Activated naive CD8-positive, alpha-beta T cell treated with anti-CD3 and anti-CD28 coated beads, Interleukin-2, amount 10 ng/mL, durations not matched to agents 7 days and 5 days (primary cell): ENCODE measurements at regions not wholly inside any gene's neighbourhood (a gene's known extent, or its start where the extent isn't known, plus 50 kb on each side); places are given as distances from the start of the nearest gene placed in this dataset.

Experiments used
- ATAC-seq: fragments of 150-1000 bp; cut with Tn5 transposase; one replicate; pipeline ENCODE4 v1.10.0; 2021; ENCODE audit warnings: low read depth, moderate library complexity
- POLR2A ChIA-PET: fragments of 350-600 bp; sonication (Branson Sonifier 250); formaldehyde crosslinking; loops from one replicate; lab custom pipeline; 2021; ENCODE audit warnings: antibody characterized with exemption; lab: Charles Lee
- DNase-seq: peaks from one replicate; pipeline ENCODE4 v3.0.0; 2021
- H3K27ac Mint-ChIP-seq: one replicate; pipeline ENCODE4 v1.8.0; 2022; ENCODE audit warnings: mild to moderate bottlenecking, mixed read lengths
- H3K27me3 Mint-ChIP-seq: one replicate; pipeline ENCODE4 v1.8.0; 2022; ENCODE audit warnings: mild to moderate bottlenecking, moderate library complexity, mixed read lengths
- H3K36me3 Mint-ChIP-seq: one replicate; pipeline ENCODE4 v1.8.0; 2021; ENCODE audit warnings: mild to moderate bottlenecking, mixed read lengths
- H3K4me1 Mint-ChIP-seq: one replicate; pipeline ENCODE4 v1.8.0; 2021; ENCODE audit warnings: mixed read lengths
- H3K4me3 Mint-ChIP-seq: one replicate; pipeline ENCODE4 v1.8.0; 2022; ENCODE audit warnings: mild to moderate bottlenecking, moderate library complexity, mixed read lengths
- H3K9me3 Mint-ChIP-seq: one replicate; pipeline ENCODE4 v1.8.0; 2021; ENCODE audit warnings: mixed read lengths

DNA sequence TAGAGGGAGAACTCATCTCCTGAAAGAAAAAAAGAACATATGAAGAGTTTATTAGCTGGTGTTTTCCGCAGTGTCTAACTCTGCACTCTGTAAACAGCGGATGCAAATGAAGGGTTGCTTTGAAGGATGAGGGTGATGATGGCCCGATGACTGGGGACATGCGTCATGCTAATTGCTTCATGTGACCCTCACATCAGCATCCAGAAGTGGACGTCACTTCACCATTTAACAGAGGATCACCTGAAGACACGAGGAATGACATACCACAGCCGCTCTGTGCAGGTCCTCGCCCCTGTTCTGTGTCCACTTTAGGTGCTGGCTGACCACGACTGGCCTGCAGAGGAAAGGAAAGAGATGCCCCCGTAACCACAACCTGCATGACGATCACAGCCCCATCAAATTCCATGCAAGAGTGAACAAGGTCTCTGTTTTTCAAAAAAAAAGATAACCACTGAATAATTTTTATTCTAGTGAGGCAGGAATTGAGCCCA is 82.9 kb downstream of the KLF6 start:
- POLR2A ChIA-PET = no interaction called here
- peaks cover under 1% of the 10 kb centered on the region for H3K9me3 Mint-ChIP-seq
- no peaks in the 10 kb centered on the region for H3K4me1 Mint-ChIP-seq
- DNase-seq = no peak
- no peak overlapping the region for H3K4me3 Mint-ChIP-seq
- ATAC-seq = no peak
- H3K36me3 Mint-ChIP-seq = no peaks in the 10 kb centered on the region
- peaks cover 28% of the 10 kb centered on the region for H3K27me3 Mint-ChIP-seq
- no peak overlapping the region for H3K27ac Mint-ChIP-seq

- H3K27ac Mint-ChIP-seq = no peak overlapping the region
- H3K4me3 Mint-ChIP-seq = no peak overlapping the region
- POLR2A ChIA-PET = no interaction called here
- H3K4me1 Mint-ChIP-seq = no peaks in the 10 kb centered on the region
- no peaks in the 10 kb centered on the region for H3K36me3 Mint-ChIP-seq
- DNase-seq (no peak), ATAC-seq (no peak)
- peaks cover 26% of the 10 kb centered on the region for H3K27me3 Mint-ChIP-seq
- H3K9me3 Mint-ChIP-seq = peaks cover 2% of the 10 kb centered on the region
These were observed 83.5 kb downstream of the KLF6 start for GRCh38 chr10:3701491-3701890.

DNA sequence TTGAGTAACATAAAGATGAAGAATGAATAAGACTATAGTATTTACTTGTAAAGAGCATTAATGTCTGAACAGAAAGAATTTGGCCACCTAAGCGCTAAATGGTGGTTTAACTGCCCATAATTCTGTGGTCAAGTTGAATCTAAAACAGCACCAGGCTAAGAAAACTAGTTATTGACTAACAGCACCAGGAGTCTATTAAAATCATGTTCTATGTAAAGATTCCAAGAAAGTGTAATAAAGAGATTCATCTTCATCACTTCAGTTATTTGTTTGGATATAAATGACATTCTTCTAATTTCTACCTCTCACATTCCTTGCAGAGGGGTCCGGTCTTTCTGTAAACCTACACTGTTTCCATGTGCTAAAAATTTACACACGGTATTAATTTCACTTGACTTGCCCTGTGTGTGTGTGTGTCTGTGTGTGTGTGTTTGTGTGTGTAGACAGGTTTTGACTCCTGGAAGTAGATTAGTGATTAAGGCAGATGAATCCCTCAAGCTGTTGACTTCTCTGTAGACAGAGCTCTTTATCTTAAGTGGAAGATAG is 84.4 kb downstream of the KLF6 start:
- ATAC-seq (no peak), DNase-seq (no peak)
- no peaks in the 10 kb centered on the region for H3K4me1 Mint-ChIP-seq
- H3K36me3 Mint-ChIP-seq = no peaks in the 10 kb centered on the region
- peaks cover 2% of the 10 kb centered on the region for H3K9me3 Mint-ChIP-seq
- no peak overlapping the region for H3K4me3 Mint-ChIP-seq
- no peak overlapping the region for H3K27ac Mint-ChIP-seq
- POLR2A ChIA-PET = no interaction called here
- peaks cover 29% of the 10 kb centered on the region for H3K27me3 Mint-ChIP-seq

- no peaks in the 10 kb centered on the region for H3K4me1 Mint-ChIP-seq
- no peak overlapping the region for H3K4me3 Mint-ChIP-seq
- POLR2A ChIA-PET = no interaction called here
- H3K36me3 Mint-ChIP-seq = no peaks in the 10 kb centered on the region
- ATAC-seq (no peak), DNase-seq (no peak)
- no peak overlapping the region for H3K27ac Mint-ChIP-seq
- H3K27me3 Mint-ChIP-seq = peaks cover 24% of the 10 kb centered on the region
- H3K9me3 Mint-ChIP-seq = peaks cover 2% of the 10 kb centered on the region
These were observed 85.1 kb downstream of the KLF6 start for GRCh38 chr10:3699916-3700315.

DNA sequence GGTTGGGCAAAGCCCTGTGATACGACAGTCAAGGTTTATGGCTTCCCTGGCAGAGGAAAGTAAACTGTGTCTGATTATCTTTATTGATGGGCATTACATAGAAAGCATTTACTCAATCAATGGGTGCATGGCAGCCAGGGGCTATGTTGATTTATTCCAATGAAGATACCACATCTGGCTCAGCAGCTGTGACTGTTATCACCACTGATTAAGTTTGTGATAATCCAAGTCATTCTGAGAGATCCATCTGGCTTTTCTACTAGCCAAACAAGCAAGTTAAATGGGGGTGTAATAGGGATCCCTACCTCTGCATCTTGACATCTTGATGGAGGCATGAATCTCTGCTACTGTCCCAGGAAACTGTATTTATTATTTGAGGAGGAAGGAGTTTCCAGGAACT is 86.7 kb downstream of the KLF6 start:
- Mint-ChIP-seq H3K4me3 (no peak overlapping the region), H3K4me1 (no peaks in the 10 kb centered on the region), H3K36me3 (no peaks in the 10 kb centered on the region), H3K27me3 (peaks cover 26% of the 10 kb centered on the region), H3K27ac (no peak overlapping the region), H3K9me3 (peaks cover 2% of the 10 kb centered on the region)
- DNase-seq = no peak
- ATAC-seq = no peak
- POLR2A ChIA-PET = no interaction called here

- POLR2A ChIA-PET = no interaction called here
- H3K36me3 Mint-ChIP-seq = no peaks in the 10 kb centered on the region
- H3K27me3 Mint-ChIP-seq = peaks cover 10% of the 10 kb centered on the region
- no peak overlapping the region for H3K4me3 Mint-ChIP-seq
- no peak overlapping the region for H3K27ac Mint-ChIP-seq
- H3K9me3 Mint-ChIP-seq = peaks cover 2% of the 10 kb centered on the region
- no peaks in the 10 kb centered on the region for H3K4me1 Mint-ChIP-seq
- no peak for ATAC-seq
- no peak for DNase-seq
These were observed 91.3 kb downstream of the KLF6 start for GRCh38 chr10:3693698-3694080.

GRCh38 chr10:3693022-3693697 is 91.8 kb downstream of the KLF6 start:
- peaks cover 10% of the 10 kb centered on the region for H3K27me3 Mint-ChIP-seq
- ATAC-seq = no peak
- POLR2A ChIA-PET = no interaction called here

DNA sequence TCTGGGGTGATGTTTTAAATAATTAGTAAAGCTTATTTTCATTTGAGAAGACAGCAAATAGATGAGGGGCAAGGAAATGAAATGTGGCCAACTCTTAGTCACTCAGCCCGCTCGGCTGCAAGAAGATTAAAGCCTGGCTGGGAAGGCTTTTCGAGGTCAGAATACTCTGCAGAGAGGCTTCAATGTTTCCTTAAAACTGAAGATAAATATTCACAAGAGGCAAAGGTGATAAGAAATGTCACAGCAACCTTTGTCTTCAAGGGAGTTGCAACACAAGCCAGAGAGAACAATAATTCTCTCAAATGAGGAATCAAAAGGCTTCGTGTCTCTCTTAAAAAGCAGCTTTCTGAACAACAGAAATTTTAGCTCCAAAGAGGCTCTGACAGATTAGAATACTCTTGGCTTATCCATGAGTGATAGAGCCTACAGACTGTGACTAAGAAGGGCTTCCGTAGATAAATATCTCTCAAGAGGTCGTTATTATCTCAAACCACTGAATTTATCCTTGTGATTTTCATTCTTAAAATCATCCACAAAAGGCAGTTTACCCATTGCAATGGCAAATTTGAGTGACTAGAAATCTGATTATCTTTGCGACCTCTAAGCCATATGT is 92.5 kb downstream of the KLF6 start:
- H3K27me3 Mint-ChIP-seq = peaks cover 4% of the 10 kb centered on the region
- no peak for ATAC-seq
- DNase-seq = no peak
- H3K4me1 Mint-ChIP-seq = no peaks in the 10 kb centered on the region
- no peak overlapping the region for H3K4me3 Mint-ChIP-seq
- H3K27ac Mint-ChIP-seq = no peak overlapping the region
- H3K36me3 Mint-ChIP-seq = no peaks in the 10 kb centered on the region
- POLR2A ChIA-PET = no interaction called here
- peaks cover 4% of the 10 kb centered on the region for H3K9me3 Mint-ChIP-seq

More at GRCh38 chr10:3693022-3693697, 91.8 kb downstream of the KLF6 start:
- no peaks in the 10 kb centered on the region for H3K36me3 Mint-ChIP-seq
- no peak overlapping the region for H3K4me3 Mint-ChIP-seq
- H3K27ac Mint-ChIP-seq = no peak overlapping the region
- no peak for DNase-seq
- H3K4me1 Mint-ChIP-seq = no peaks in the 10 kb centered on the region
- H3K9me3 Mint-ChIP-seq = peaks cover 4% of the 10 kb centered on the region

DNA sequence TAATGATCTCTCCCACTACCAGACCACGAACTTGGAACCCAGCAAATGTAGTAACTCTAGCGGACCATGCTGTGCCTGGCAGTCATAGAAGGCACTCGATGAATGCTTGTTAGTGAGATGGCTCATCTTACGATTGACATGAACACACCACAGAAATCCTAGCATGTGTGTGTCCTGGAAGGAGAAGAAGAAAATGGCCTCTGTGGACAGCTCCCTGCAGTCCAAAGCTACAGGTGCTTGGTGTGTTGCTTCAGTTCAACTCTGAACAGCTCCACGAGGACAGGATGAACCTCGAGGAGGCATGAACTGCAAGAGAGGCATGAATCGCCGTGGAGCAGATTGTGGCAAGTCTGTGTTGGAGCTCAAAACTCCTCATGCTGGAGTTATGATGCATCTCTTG is 93.5 kb downstream of the KLF6 start:
- DNase-seq = no peak
- H3K27me3 Mint-ChIP-seq = peaks cover 6% of the 10 kb centered on the region
- H3K27ac Mint-ChIP-seq = no peak overlapping the region
- H3K4me3 Mint-ChIP-seq = no peak overlapping the region
- no peaks in the 10 kb centered on the region for H3K36me3 Mint-ChIP-seq
- H3K9me3 Mint-ChIP-seq = peaks cover 4% of the 10 kb centered on the region
- no peak for ATAC-seq
- POLR2A ChIA-PET = no interaction called here
- no peaks in the 10 kb centered on the region for H3K4me1 Mint-ChIP-seq

DNA sequence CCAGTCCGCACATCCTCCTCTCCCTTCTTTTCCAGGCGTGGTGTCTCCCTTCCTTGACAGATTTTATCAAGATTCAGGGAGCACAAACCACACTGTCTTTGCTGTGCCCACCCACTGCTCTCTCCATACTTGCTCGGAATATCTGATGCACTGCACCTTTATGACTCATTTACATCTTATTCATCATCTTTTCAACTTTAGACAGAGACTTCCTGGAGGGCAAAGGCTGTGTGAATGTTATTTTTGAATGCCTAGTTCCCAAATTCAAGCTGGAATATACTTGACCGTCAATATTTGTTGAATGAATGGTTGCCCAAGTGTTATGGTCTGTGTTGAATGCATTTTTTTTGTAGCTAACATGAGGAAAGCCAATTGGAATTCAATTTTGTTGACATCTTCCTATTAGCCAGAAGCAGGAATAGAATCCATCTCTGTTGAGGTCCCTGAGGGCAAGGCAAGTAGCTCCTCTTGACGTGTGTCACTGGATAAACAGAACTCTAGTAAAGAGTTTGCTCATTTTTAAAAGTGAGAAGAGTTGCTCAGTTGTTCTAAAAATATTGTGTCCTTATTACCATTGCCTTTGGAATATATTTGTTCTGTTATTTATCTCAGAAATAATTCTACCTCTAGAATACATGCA is 95.0 kb downstream of the KLF6 start:
- Mint-ChIP-seq H3K9me3 (peaks cover 4% of the 10 kb centered on the region), H3K27ac (no peak overlapping the region), H3K27me3 (peaks cover 4% of the 10 kb centered on the region), H3K4me3 (no peak overlapping the region), H3K4me1 (no peaks in the 10 kb centered on the region), H3K36me3 (no peaks in the 10 kb centered on the region)
- ATAC-seq (no peak), DNase-seq (no peak)
- POLR2A ChIA-PET = no interaction called here

GRCh38 chr10:3687510-3688081 is 97.4 kb downstream of the KLF6 start:
- Mint-ChIP-seq H3K9me3 (peaks cover 4% of the 10 kb centered on the region), H3K4me1 (peaks cover 1% of the 10 kb centered on the region), H3K36me3 (no peaks in the 10 kb centered on the region), H3K4me3 (no peak overlapping the region), H3K27ac (no peak overlapping the region), H3K27me3 (peaks cover 2% of the 10 kb centered on the region)
- ATAC-seq (no peak), DNase-seq (no peak)
- POLR2A ChIA-PET = no interaction called here

GRCh38 chr10:3685384-3685783 is 99.6 kb downstream of the KLF6 start:
- POLR2A ChIA-PET = no interaction called here
- Mint-ChIP-seq H3K36me3 (no peaks in the 10 kb centered on the region), H3K9me3 (peaks cover 4% of the 10 kb centered on the region), H3K4me3 (no peak overlapping the region), H3K27me3 (peaks cover 2% of the 10 kb centered on the region), H3K27ac (no peak overlapping the region), H3K4me1 (peaks cover 1% of the 10 kb centered on the region)
- no peak for ATAC-seq
- DNase-seq = no peak

DNA sequence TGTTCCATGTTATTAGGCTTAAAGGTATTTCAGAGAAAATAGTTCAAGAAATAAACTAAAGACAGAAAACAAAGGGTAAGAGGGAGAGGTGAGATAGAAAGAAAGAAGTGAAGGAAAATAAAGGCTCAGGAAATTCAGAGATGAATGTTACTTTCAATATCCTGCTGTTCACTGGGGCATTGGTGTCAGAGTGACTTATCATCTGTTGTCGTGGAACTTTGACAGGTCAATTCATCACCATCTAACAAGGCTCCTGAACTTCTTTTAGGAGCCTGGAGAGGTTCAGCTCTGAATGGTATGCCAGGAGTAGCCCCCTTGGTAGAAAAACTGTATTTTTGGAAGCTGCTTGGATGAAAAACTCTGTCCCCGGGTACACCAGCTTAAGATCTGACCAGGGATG is 100.1 kb downstream of the KLF6 start:
- Mint-ChIP-seq H3K36me3 (no peaks in the 10 kb centered on the region), H3K27me3 (peaks cover 2% of the 10 kb centered on the region), H3K27ac (no peak overlapping the region), H3K9me3 (peaks cover 4% of the 10 kb centered on the region), H3K4me3 (no peak overlapping the region), H3K4me1 (peaks cover 1% of the 10 kb centered on the region)
- DNase-seq (no peak), ATAC-seq (no peak)
- POLR2A ChIA-PET = no interaction called here
